Lower lobe of right lung (tissue), 2 donors: ENCODE measurements at regions not wholly inside any gene's neighbourhood (a gene's known extent, or its start where the extent isn't known, plus 50 kb on each side); places are given as distances from the start of the nearest gene placed in this dataset.

Experiments used
- ATAC-seq, 2 donors: fragments of 200-7000 bp; cut with Tn5 transposase; one replicate each; pipeline ENCODE4 v1.9.1; 2020 to 2022; ENCODE audit warnings: mild to moderate bottlenecking in 2 of 2, moderate library complexity in 2 of 2
- DNase-seq: peaks from one replicate; pipeline ENCODE4 v3.0.0-alpha.2; 2020
- H3K27ac ChIP-seq: fragments of 200-600 bp; one replicate; pipeline ENCODE4 v1.8.0; 2022
- H3K27me3 ChIP-seq: fragments of 200-600 bp; one replicate; pipeline ENCODE4 v1.8.0; 2022; ENCODE audit warnings: low read depth
- H3K36me3 ChIP-seq: fragments of 200-600 bp; one replicate; pipeline ENCODE4 v1.8.0; 2022; ENCODE audit warnings: mild to moderate bottlenecking
- H3K4me1 ChIP-seq: fragments of 200-600 bp; one replicate; pipeline ENCODE4 v1.8.0; 2022
- H3K4me3 ChIP-seq: fragments of 200-600 bp; one replicate; pipeline ENCODE4 v1.8.0; 2022; ENCODE audit warnings: mild to moderate bottlenecking
- H3K9me3 ChIP-seq: fragments of 200-600 bp; one replicate; pipeline ENCODE4 v1.8.0; 2022
- CTCF ChIP-seq: fragments of 200-600 bp; IDR thresholded peaks from one replicate; pipeline ENCODE4 v1.8.0; 2022; ENCODE audit warnings: antibody characterized with exemption, mild to moderate bottlenecking
- intact Hi-C: fragments of 100-400 bp; cut with DNase I; formaldehyde crosslinking; loops from one replicate; pipeline ENCODE4 v1.11.0; 2022
- donor health status: DM: no; HTN: yes; CAD: no; lungs with severe emphysema.

GRCh38 chr3:86653661-86654205 lies 337.2 kb downstream of the VGLL3 start:
- intact Hi-C loops, result no loop called here
- Histone ChIP-seq H3K36me3 (no peaks in the 10 kb centered on the region), H3K27me3 (no peaks in the 10 kb centered on the region), H3K27ac (no peak overlapping the region), H3K9me3 (no peaks in the 10 kb centered on the region), H3K4me1 (no peaks in the 10 kb centered on the region), H3K4me3 (no peak overlapping the region)
- no peak for TF ChIP-seq CTCF
- no peak for ATAC-seq
- DNase-seq, result no peak

- intact Hi-C loops, result no loop called here
- Histone ChIP-seq H3K4me3 (no peak overlapping the region), H3K27me3 (no peaks in the 10 kb centered on the region), H3K27ac (no peak overlapping the region), H3K4me1 (no peaks in the 10 kb centered on the region), H3K9me3 (no peaks in the 10 kb centered on the region), H3K36me3 (no peaks in the 10 kb centered on the region)
- DNase-seq (no peak), ATAC-seq (no peak)
- no peak for TF ChIP-seq CTCF
Measured at GRCh38 chr3:86648087-86648486, 342.9 kb downstream of the VGLL3 start.

DNA sequence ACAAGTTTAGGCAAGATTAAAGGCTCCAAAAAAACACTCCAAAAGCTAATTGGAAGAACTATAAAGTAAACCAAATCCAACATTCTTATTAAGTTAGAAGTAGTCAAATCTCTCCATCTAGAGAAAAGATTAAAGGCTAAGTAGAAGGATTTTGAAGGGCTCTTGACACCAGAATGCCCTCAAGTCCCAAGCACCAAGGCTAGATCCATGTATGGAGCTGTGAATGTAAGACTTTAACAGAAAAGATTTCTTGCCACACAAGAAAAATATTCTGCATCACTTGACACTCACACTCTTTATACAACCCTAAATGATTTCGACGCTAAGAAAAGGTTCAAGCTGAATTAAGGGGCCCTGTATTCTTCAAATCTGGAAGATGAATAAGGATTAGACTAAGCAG lies 345.2 kb downstream of the VGLL3 start:
- H3K9me3 ChIP-seq, result no peaks in the 10 kb centered on the region
- no peaks in the 10 kb centered on the region for H3K27me3 ChIP-seq
- H3K4me3 ChIP-seq, result no peak overlapping the region
- TF ChIP-seq CTCF, result no peak
- ATAC-seq (no peak), DNase-seq (no peak)
- no peak overlapping the region for H3K27ac ChIP-seq
- intact Hi-C loops, result no loop called here
- no peaks in the 10 kb centered on the region for H3K4me1 ChIP-seq
- no peaks in the 10 kb centered on the region for H3K36me3 ChIP-seq

GRCh38 chr3:86634361-86634760 lies 356.6 kb downstream of the VGLL3 start:
- no peaks in the 10 kb centered on the region for H3K36me3 ChIP-seq
- ATAC-seq, result no peak
- TF ChIP-seq CTCF, result no peak
- intact Hi-C loops, result no loop called here
- no peak for DNase-seq
- no peaks in the 10 kb centered on the region for H3K27me3 ChIP-seq
- no peaks in the 10 kb centered on the region for H3K4me1 ChIP-seq
- H3K4me3 ChIP-seq, result no peak overlapping the region
- H3K9me3 ChIP-seq, result no peaks in the 10 kb centered on the region
- no peak overlapping the region for H3K27ac ChIP-seq

DNA sequence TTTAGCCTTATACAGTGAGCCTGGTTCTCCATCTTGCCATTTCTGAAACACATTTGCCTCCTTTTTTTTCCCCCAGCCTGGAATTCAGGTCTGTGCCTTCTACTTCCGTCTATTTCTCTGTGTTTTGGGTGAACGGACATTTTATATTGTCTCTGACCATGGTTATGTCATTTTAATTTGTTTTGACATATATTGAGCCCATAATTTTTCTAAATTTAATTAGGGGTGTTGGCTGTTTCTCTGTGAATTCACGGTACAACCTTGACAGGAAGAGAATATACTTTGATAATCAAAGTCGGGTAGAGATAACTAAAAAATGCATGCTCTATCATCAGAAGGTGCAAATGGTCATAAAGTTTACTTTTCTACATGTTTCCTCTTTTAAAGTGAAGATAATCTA lies 361.4 kb downstream of the VGLL3 start:
- no peak overlapping the region for H3K4me3 ChIP-seq
- no peak for TF ChIP-seq CTCF
- H3K27me3 ChIP-seq, result no peaks in the 10 kb centered on the region
- DNase-seq, result no peak
- H3K9me3 ChIP-seq, result no peaks in the 10 kb centered on the region
- no peaks in the 10 kb centered on the region for H3K4me1 ChIP-seq
- intact Hi-C loops, result no loop called here
- no peak overlapping the region for H3K27ac ChIP-seq
- ATAC-seq, result no peak
- no peaks in the 10 kb centered on the region for H3K36me3 ChIP-seq

DNA sequence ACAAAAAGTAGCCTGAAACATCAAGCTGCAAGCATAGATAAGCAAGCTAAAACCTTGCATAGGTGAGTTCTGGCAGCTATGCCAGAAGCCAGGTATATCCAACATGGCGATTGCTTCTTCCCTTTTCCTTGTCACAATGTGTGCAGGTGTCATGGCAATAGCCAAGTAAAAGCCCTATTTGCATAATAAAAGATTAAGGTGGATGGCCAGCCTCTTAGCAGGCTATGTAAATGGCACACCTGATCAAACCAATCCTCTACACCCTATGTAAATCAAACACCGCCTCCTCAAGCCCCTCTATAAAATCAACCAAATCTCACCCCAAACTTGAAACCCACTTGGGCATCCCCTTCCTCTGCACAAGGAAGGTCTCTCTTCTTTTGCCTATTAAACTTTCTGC lies 366.8 kb downstream of the VGLL3 start:
- Histone ChIP-seq H3K4me1 (no peaks in the 10 kb centered on the region), H3K27me3 (no peaks in the 10 kb centered on the region), H3K9me3 (no peaks in the 10 kb centered on the region), H3K27ac (no peak overlapping the region), H3K4me3 (no peak overlapping the region), H3K36me3 (no peaks in the 10 kb centered on the region)
- no peak for ATAC-seq
- intact Hi-C loops, result no loop called here
- no peak for DNase-seq
- no peak for TF ChIP-seq CTCF
